Cardiac fibroblast (primary cell): ENCODE measurements at regions not wholly inside any gene's neighbourhood (a gene's known extent, or its start where the extent isn't known, plus 50 kb on each side); places are given as distances from the start of the nearest gene placed in this dataset.

ENCODE experiments used
- DNase-seq, 2 donors: peaks; one replicate each; pipeline versions ENCODE4 v3.0.0 to v3.0.0-alpha.2; 2010; ENCODE audit warnings: low read depth in 2 of 2
- H3K4me3 ChIP-seq, 2 donors: replicated peaks in 1 of 2; 1 replicate in 1 of 2; 2 replicates in 1 of 2; pipeline ENCODE4 v1.5.1; 2011; ENCODE audit warnings: low read depth in 2 of 2, low read length in 2 of 2, mild to moderate bottlenecking in 2 of 2, moderate library complexity in 1 of 2
- TF ChIP-seq, protein P1 (sequence below): IDR thresholded peaks from one replicate; pipeline ENCODE4 v1.5.1; 2011; ENCODE audit warnings: low read depth, mild to moderate bottlenecking, low read length, inconsistent platforms

DNA sequence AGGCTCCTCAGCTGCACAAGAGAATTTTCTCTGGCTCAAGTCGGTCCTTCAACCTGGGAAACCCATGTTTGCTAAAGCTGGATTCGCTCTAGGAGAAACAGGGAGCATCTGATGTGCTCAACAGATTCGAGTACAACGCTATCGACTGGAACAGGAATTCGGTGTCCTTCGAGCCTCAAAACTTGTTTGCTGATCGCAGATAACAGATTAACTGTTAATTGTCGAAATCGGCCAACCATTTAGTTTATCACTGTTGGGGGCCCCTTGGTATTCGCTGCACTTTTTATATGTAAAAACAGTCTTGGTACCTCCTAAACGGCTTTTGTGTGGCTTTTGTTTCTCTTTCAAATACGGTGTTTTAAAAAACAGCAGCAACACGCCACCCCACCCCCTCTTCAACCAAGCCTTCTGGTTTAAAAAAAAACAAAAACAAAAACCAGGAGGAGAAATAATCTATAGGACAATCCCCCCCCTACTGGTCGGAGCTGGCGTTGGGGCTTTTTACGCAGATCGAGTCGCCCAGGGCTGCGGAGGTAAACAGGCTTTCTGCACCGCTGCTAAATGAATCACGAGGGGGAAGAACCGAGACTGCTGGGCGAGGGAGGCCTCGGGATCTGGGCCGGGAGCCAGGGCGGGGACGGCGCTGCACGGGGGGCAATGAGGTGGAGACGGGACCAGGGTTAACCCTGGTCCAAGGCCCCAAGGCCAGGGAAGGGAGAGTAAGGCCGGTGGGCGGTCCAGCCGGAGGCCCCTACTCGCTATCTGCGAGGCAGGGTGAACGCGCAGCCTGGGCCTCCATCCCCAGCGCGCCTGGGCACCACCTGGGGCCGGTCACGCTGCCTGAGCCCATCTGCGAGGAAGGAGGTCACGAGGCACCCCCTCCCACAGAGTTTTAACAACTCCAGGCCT, 71.7 kb upstream of the BCOR start:
- TF ChIP-seq, protein P1, sequence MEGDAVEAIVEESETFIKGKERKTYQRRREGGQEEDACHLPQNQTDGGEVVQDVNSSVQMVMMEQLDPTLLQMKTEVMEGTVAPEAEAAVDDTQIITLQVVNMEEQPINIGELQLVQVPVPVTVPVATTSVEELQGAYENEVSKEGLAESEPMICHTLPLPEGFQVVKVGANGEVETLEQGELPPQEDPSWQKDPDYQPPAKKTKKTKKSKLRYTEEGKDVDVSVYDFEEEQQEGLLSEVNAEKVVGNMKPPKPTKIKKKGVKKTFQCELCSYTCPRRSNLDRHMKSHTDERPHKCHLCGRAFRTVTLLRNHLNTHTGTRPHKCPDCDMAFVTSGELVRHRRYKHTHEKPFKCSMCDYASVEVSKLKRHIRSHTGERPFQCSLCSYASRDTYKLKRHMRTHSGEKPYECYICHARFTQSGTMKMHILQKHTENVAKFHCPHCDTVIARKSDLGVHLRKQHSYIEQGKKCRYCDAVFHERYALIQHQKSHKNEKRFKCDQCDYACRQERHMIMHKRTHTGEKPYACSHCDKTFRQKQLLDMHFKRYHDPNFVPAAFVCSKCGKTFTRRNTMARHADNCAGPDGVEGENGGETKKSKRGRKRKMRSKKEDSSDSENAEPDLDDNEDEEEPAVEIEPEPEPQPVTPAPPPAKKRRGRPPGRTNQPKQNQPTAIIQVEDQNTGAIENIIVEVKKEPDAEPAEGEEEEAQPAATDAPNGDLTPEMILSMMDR: peak; percentile 8
- DNase-seq: peak; percentile 38 to 83
- no peak overlapping the region for H3K4me3 ChIP-seq

DNA sequence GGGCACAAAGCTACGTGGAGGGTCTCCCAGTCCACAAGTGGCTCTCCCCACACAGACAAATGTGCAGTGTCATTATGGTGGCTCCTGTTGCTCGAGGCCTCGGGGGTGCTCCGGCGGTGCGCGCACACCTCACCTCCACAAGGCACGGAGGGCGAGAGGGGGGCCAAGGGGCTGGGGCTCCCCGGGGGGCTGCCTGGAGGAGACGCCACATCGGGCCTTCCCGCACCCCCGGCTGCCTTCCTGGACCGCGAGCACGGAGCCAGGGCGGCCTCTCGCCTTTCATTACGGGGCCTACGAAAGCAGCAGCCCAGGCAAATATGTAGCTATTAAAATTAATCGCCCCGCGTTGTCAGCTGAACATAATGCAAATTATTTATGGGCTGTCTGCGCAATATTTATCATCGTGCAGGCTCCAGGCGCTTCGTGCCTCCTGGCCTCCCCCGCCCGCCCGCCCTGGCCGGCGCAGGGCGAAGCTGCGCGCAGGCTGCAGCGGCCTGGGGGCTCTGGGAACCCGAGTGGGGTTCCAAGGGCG, 70.8 kb upstream of the BCOR start:
- TF ChIP-seq, protein P1: no peak
- H3K4me3 ChIP-seq: no peak overlapping the region
- no peak for DNase-seq

DNA sequence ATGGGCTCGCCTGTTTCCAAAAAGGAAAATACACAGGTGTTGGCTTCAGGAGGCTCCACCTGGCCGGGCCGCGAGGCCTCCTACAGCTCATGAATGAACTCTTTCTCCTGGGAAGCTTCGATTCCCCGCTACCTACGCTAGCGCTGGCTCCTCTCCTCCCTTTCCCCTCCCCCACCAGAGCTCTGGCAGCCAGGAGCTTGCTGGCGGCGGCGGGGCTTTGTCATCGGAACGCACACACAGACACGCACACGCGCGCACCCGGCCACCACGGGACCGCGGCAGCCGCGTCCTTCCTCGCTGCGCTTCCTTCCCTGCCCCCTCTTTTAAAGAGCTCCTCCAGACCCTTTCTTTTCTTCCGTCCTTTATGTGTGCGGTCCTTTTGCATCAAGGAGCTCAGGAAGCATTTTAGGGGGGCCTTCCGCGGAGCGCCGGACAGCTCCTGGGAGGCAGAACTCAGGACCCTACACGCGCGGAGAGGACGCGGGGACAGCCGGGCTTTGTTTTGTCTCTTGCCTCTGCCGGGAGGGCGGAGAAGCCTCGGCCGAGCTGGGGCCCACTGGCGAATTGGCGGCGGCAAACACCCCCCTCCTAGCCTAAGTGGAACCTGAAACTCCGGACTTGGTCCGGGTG, 70.2 kb upstream of the BCOR start:
- no peak for DNase-seq
- TF ChIP-seq, protein P1: no peak
- peak overlapping the region in 1 of 2 donors; percentile 18 for H3K4me3 ChIP-seq

DNA sequence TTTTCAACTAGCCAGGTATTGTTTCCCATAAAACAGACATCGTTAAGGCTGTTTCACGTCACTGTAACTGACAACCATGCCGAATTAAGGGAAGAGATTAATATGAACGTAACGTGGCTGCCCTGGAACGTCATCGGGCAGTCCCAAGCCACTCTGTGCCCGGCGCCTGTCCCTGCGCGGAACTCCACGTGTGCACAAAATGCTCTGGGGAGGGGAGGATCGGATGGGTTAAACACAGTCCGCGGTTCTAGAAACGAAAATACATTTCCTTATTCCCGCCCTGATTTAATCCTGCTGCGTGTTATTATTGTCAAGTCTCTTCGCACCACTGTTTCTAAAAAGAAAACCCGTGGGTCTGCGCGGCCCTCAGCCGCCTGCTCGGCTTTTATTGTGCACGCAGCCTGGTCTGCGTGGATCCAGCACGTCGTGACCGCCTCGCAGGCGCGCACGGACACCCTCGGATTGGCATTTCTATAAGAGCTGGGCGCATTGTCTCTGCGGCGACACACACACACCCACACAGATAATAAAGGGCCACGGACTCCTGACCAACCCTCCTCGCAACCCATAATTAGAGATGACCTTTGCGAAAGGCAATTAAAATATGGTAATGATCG, 69.6 kb upstream of the BCOR start:
- TF ChIP-seq, protein P1: no peak
- no peak for DNase-seq
- H3K4me3 ChIP-seq: peak overlapping the region in 1 of 2 donors; percentile 36

GRCh38 chrX:40166582-40166981, 68.8 kb upstream of the BCOR start:
- peak; percentile 56 to 73 for DNase-seq
- TF ChIP-seq, protein P1: no peak
- no peak overlapping the region for H3K4me3 ChIP-seq

DNA sequence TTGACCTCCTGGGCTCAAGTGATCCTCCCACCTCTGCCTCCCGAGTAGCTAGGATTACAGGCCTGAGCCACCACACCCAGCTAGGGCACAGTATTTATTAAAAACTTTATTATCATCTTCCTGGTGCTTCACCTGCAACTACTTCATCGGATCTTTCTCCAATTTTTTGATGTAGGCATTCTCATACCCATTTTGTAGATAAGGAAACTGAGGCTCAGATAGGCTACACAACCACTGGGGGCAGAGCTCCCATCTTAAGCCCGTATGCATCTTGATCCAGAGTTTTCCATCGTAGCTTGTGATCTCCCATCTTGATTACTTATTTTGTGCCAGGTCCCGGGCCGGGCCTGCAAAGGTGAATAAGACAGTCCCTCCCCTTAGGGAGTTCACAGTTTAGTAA, 68.1 kb upstream of the BCOR start:
- no peak for DNase-seq
- no peak overlapping the region for H3K4me3 ChIP-seq
- TF ChIP-seq, protein P1: no peak
